ENCODE measurements at regions not wholly inside any gene's neighbourhood (a gene's known extent, or its start where the extent isn't known, plus 50 kb on each side); places are given as distances from the start of the nearest gene placed in this dataset.
"Not testable (repeated sequence)": the region's sequence is repeated elsewhere in the genome, so short reads cannot be mapped to it uniquely, and the experiment has no call there.

- H3K4me3 ChIP-seq (ENCODE audit: low read length) = no peak overlapping the region
- no peak for DNase-seq (ENCODE audit: low read depth)
- no peak for TF ChIP-seq CTCF (conservative IDR thresholded peaks at IDR 0.05; ENCODE audit: low read depth, low read length)
Measured at GRCh38 chr2:167637741-167638140, 609.7 kb downstream of the STK39 start.

DNA sequence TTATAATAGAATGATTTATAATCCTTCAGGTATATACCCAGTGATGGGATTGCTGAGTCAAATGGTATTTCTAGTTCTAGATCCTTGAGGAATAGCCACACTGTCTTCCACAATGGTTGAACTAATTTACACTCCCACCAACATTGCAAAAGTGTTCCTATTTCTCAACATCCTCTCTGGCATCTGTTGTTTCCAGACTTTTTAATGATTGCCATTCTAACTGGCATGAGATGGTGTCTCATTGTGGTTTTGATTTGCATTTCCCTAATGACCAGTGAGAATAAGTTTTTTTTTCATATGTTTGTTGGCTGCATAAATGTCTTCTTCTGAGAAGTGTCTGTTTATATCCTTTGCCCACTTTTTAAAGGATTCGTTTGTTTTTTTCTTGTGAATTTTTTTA lies 615.1 kb downstream of the STK39 start:
- H3K4me3 ChIP-seq (ENCODE audit: low read length); DNase-seq (ENCODE audit: low read depth): not testable (repeated sequence)

- H3K4me3 ChIP-seq (ENCODE audit: low read length) = no peak overlapping the region
- no peak for DNase-seq (ENCODE audit: low read depth)
- no peak for TF ChIP-seq CTCF (conservative IDR thresholded peaks at IDR 0.05; ENCODE audit: low read depth, low read length)
Measured at GRCh38 chr2:167626961-167627360, 620.4 kb downstream of the STK39 start.

GRCh38 chr2:167626301-167626700 lies 621.1 kb downstream of the STK39 start:
- DNase-seq (ENCODE audit: low read depth) = no peak
- no peak overlapping the region for H3K4me3 ChIP-seq (ENCODE audit: low read length)
- TF ChIP-seq CTCF (conservative IDR thresholded peaks at IDR 0.05; ENCODE audit: low read depth, low read length) = no peak

DNA sequence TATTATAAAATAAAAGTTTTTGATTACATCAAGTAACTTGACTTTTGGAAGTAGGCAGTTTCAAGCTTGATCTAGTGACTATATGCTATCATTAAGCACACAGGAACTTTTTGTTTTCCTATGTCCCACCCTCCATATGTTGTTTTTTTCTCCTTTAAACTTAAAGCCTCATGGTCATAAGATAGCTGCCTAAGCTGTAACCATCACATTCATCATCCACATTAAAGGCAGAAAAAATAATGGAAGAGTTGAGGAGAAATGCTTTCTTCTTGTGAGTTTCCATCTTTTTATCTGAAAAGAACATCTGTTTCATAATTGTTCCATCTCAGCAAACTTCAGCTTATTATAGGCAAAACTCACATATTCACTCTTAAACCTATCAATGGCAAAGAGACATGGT lies 630.4 kb downstream of the STK39 start:
- TF ChIP-seq CTCF (conservative IDR thresholded peaks at IDR 0.05; ENCODE audit: low read depth, low read length) = no peak

DNA sequence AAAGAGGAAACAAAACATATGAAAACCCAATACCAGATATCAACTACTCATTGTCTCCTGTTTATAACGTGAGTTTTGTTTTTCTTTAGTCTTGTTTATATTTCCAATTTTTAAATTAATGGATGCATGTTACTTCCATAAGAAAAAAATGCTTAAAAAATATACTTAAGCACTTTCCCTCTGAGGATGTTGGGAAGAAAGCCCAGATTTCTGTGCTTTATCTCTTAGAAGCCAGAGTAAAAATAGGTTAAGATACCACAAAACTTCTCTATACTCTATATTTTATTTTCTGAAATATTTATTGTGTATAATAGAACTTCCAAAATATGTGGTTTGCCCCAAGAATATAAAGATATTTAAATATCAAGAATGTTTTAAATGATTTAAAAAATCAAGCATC lies 633.9 kb downstream of the STK39 start:
- no peak overlapping the region for H3K4me3 ChIP-seq (ENCODE audit: low read length)
- no peak for TF ChIP-seq CTCF (conservative IDR thresholded peaks at IDR 0.05; ENCODE audit: low read depth, low read length)
- no peak for DNase-seq (ENCODE audit: low read depth)

More for the DNA sequence above, 630.4 kb downstream of the STK39 start:
- DNase-seq (ENCODE audit: low read depth) = no peak
- no peak overlapping the region for H3K4me3 ChIP-seq (ENCODE audit: low read length)

GRCh38 chr2:167608487-167608886 lies 638.9 kb downstream of the STK39 start:
- DNase-seq (ENCODE audit: low read depth) = no peak
- H3K4me3 ChIP-seq (ENCODE audit: low read length) = no peak overlapping the region

More at GRCh38 chr2:167608487-167608886, 638.9 kb downstream of the STK39 start:
- TF ChIP-seq CTCF (conservative IDR thresholded peaks at IDR 0.05; ENCODE audit: low read depth, low read length) = no peak
